ENCODE measurements at regions not wholly inside any gene's neighbourhood (a gene's known extent, or its start where the extent isn't known, plus 50 kb on each side); places are given as distances from the start of the nearest gene placed in this dataset.

DNA sequence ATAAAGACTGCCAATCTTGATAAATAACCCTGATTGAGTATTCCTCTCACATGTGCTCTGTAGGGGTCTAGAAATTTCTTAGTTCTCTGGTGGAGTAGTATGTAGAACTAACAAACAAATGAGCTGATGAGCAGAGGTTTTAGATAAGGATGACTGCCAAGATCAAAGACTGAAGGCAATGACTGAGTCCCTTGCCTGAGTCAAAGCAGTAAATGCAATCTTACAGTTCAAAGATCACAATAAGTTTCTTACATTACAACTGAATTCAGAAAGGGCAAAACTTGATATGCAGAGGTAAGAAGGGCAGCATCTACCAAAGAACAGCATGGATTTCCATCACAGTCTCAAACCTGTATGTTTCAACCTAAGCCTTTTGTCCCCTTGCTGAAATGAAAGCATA, 172.2 kb upstream of the POU1F1 start:
- Histone ChIP-seq H2AFZ (ENCODE audit: low read depth, low read length) (no peak overlapping the region), H3K9me3 (ENCODE audit: low read length) (no peaks in the 10 kb centered on the region), H3K27me3 (ENCODE audit: insufficient read depth, low read depth, low read length) (no peaks in the 10 kb centered on the region), H3K79me2 (replicated peaks; ENCODE audit: insufficient read depth, low read length) (no peaks in the 10 kb centered on the region), H3F3A (ENCODE audit: insufficient read depth, low read length, poor library complexity, severe bottlenecking) (no peaks in the 10 kb centered on the region), H4K20me1 (ENCODE audit: insufficient read depth) (no peaks in the 10 kb centered on the region), H3K9me2 (ENCODE audit: insufficient read depth, low read length) (no peaks in the 10 kb centered on the region), H3K36me3 (ENCODE audit: insufficient read depth, low read length) (no peaks in the 10 kb centered on the region), H3K27ac (ENCODE audit: low read length) (no peak overlapping the region), H3K9ac (ENCODE audit: low read length) (no peak overlapping the region), H3K4me3 (ENCODE audit: low read length) (no peak overlapping the region), H3K4me2 (ENCODE audit: low read length) (no peak overlapping the region)
- TF ChIP-seq RAD21 (conservative IDR thresholded peaks at IDR 0.05) (no peak), TAF1 (IDR thresholded peaks at IDR 0.05; ENCODE audit: low read depth) (no peak), POLR2AphosphoS5 (IDR thresholded peaks at IDR 0.05) (no peak)

DNA sequence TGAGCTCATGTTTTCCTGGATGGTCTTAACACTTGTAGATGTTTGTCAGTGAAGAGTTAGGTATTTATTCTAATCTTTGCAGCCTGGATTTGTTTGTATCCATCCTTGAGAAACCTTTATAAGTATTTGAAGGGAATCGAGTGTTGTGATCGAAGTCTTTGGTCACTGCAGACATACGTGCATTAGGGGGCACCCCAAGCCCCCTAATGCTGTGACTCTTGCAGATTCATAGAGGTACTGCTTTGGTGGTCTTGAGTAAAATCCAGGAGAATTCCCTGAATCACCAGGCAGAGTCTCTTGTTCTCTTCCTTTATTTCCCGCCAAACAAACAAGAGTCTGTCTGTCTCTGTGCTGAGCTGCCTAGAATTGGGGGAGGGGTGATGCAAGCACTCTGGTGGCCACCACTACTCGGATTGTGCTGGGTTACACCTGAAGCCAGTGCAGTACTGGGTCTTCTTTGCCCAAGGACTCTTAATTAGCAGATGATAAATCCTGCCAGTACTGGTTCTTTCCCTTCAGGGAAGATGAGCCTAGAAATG, 170.5 kb upstream of the POU1F1 start:
- H3F3A ChIP-seq (ENCODE audit: insufficient read depth, low read length, poor library complexity, severe bottlenecking) = no peaks in the 10 kb centered on the region
- H3K9me3 ChIP-seq (ENCODE audit: low read length) = no peaks in the 10 kb centered on the region
- H3K27ac ChIP-seq (ENCODE audit: low read length) = no peak overlapping the region
- H3K27me3 ChIP-seq (ENCODE audit: insufficient read depth, low read depth, low read length) = no peaks in the 10 kb centered on the region
- H3K36me3 ChIP-seq (ENCODE audit: insufficient read depth, low read length) = no peaks in the 10 kb centered on the region
- H3K9ac ChIP-seq (ENCODE audit: low read length) = no peak overlapping the region
- no peak overlapping the region for H2AFZ ChIP-seq (ENCODE audit: low read depth, low read length)
- no peak overlapping the region for H3K4me3 ChIP-seq (ENCODE audit: low read length)
- no peak overlapping the region for H3K4me2 ChIP-seq (ENCODE audit: low read length)
- TF ChIP-seq RAD21 (conservative IDR thresholded peaks at IDR 0.05) = no peak
- H4K20me1 ChIP-seq (ENCODE audit: insufficient read depth) = no peaks in the 10 kb centered on the region
- H3K79me2 ChIP-seq (replicated peaks; ENCODE audit: insufficient read depth, low read length) = no peaks in the 10 kb centered on the region
- no peaks in the 10 kb centered on the region for H3K9me2 ChIP-seq (ENCODE audit: insufficient read depth, low read length)

DNA sequence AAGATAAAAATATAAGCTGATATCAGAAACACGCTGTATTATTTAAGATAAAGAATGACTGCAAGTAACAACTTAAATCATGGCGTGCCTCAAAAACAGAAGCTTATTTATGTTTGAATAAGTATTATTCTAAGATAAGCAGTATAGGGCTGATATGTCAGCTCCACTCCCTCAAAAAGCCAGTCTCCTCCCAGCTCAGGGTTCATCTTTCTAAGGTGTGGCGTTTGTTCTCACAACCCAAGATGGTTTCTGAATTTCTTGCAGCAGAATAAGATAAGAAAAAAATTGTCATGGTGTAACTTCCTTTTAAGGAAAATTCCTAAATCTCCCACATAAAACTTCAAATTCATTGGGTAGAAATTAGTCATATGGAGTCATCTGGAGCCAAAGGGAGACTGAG, 166.1 kb upstream of the POU1F1 start:
- H3K79me2 ChIP-seq (replicated peaks; ENCODE audit: insufficient read depth, low read length) = no peaks in the 10 kb centered on the region
- H3K9ac ChIP-seq (ENCODE audit: low read length) = no peak overlapping the region
- no peaks in the 10 kb centered on the region for H3K9me3 ChIP-seq (ENCODE audit: low read length)
- no peaks in the 10 kb centered on the region for H3F3A ChIP-seq (ENCODE audit: insufficient read depth, low read length, poor library complexity, severe bottlenecking)
- H3K4me2 ChIP-seq (ENCODE audit: low read length) = no peak overlapping the region
- H3K4me3 ChIP-seq (ENCODE audit: low read length) = no peak overlapping the region
- TF ChIP-seq POLR2AphosphoS5 (IDR thresholded peaks at IDR 0.05) (no peak), EP300 (conservative IDR thresholded peaks at IDR 0.05; ENCODE audit: poor library complexity, severe bottlenecking) (no peak), MXI1 (conservative IDR thresholded peaks at IDR 0.05; ENCODE audit: poor library complexity, severe bottlenecking) (no peak), SMC3 (conservative IDR thresholded peaks at IDR 0.05; ENCODE audit: poor library complexity) (no peak)
- no peaks in the 10 kb centered on the region for H3K9me2 ChIP-seq (ENCODE audit: insufficient read depth, low read length)
- H3K27me3 ChIP-seq (ENCODE audit: insufficient read depth, low read depth, low read length) = no peaks in the 10 kb centered on the region
- H2AFZ ChIP-seq (ENCODE audit: low read depth, low read length) = no peak overlapping the region
- no peaks in the 10 kb centered on the region for H4K20me1 ChIP-seq (ENCODE audit: insufficient read depth)
- H3K36me3 ChIP-seq (ENCODE audit: insufficient read depth, low read length) = no peaks in the 10 kb centered on the region
- H3K27ac ChIP-seq (ENCODE audit: low read length) = no peak overlapping the region

DNA sequence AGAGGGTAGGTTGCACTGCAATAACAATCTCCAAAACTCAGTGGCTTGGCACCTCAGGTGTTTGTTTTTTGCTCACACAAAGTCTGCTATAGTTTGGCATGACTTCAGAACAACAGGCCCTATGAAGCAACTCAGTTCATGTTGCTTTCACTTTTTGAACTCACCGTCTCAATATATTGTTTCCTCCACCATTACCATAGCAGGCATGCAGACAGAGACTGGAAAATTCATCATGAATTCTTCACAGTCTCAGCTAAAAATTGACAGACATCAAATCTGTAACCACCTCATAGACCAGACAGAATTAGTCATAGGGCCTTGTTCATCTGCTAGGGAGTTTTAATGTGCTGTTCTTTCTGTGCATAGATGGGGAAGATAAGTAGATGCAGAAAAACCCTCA, 161.4 kb upstream of the POU1F1 start:
- Histone ChIP-seq H2AFZ (ENCODE audit: low read depth, low read length) (peak overlapping the region; percentile 2), H3K27ac (ENCODE audit: low read length) (no peak overlapping the region), H3K9me2 (ENCODE audit: insufficient read depth, low read length) (no peaks in the 10 kb centered on the region), H3K9ac (ENCODE audit: low read length) (no peak overlapping the region), H3K79me2 (replicated peaks; ENCODE audit: insufficient read depth, low read length) (no peaks in the 10 kb centered on the region), H4K20me1 (ENCODE audit: insufficient read depth) (no peaks in the 10 kb centered on the region), H3K4me2 (ENCODE audit: low read length) (no peak overlapping the region), H3K27me3 (ENCODE audit: insufficient read depth, low read depth, low read length) (no peaks in the 10 kb centered on the region), H3K4me3 (ENCODE audit: low read length) (no peak overlapping the region), H3K9me3 (ENCODE audit: low read length) (no peaks in the 10 kb centered on the region), H3K36me3 (ENCODE audit: insufficient read depth, low read length) (no peaks in the 10 kb centered on the region), H3F3A (ENCODE audit: insufficient read depth, low read length, poor library complexity, severe bottlenecking) (no peaks in the 10 kb centered on the region)
- TF ChIP-seq, protein P1, sequence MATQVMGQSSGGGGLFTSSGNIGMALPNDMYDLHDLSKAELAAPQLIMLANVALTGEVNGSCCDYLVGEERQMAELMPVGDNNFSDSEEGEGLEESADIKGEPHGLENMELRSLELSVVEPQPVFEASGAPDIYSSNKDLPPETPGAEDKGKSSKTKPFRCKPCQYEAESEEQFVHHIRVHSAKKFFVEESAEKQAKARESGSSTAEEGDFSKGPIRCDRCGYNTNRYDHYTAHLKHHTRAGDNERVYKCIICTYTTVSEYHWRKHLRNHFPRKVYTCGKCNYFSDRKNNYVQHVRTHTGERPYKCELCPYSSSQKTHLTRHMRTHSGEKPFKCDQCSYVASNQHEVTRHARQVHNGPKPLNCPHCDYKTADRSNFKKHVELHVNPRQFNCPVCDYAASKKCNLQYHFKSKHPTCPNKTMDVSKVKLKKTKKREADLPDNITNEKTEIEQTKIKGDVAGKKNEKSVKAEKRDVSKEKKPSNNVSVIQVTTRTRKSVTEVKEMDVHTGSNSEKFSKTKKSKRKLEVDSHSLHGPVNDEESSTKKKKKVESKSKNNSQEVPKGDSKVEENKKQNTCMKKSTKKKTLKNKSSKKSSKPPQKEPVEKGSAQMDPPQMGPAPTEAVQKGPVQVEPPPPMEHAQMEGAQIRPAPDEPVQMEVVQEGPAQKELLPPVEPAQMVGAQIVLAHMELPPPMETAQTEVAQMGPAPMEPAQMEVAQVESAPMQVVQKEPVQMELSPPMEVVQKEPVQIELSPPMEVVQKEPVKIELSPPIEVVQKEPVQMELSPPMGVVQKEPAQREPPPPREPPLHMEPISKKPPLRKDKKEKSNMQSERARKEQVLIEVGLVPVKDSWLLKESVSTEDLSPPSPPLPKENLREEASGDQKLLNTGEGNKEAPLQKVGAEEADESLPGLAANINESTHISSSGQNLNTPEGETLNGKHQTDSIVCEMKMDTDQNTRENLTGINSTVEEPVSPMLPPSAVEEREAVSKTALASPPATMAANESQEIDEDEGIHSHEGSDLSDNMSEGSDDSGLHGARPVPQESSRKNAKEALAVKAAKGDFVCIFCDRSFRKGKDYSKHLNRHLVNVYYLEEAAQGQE (IDR thresholded peaks at IDR 0.05; ENCODE audit: borderline replicate concordance) = no peak
- TF ChIP-seq SMC3 (conservative IDR thresholded peaks at IDR 0.05; ENCODE audit: poor library complexity) = no peak
- TF ChIP-seq EZH2 (IDR thresholded peaks at IDR 0.05; ENCODE audit: borderline replicate concordance, insufficient read depth, low read length, poor library complexity, severe bottlenecking) = no peak
- TF ChIP-seq, protein P2, sequence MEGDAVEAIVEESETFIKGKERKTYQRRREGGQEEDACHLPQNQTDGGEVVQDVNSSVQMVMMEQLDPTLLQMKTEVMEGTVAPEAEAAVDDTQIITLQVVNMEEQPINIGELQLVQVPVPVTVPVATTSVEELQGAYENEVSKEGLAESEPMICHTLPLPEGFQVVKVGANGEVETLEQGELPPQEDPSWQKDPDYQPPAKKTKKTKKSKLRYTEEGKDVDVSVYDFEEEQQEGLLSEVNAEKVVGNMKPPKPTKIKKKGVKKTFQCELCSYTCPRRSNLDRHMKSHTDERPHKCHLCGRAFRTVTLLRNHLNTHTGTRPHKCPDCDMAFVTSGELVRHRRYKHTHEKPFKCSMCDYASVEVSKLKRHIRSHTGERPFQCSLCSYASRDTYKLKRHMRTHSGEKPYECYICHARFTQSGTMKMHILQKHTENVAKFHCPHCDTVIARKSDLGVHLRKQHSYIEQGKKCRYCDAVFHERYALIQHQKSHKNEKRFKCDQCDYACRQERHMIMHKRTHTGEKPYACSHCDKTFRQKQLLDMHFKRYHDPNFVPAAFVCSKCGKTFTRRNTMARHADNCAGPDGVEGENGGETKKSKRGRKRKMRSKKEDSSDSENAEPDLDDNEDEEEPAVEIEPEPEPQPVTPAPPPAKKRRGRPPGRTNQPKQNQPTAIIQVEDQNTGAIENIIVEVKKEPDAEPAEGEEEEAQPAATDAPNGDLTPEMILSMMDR (IDR thresholded peaks at IDR 0.05; ENCODE audit: poor library complexity, severe bottlenecking) = no peak
- no peak for TF ChIP-seq RAD21 (conservative IDR thresholded peaks at IDR 0.05)
- TF ChIP-seq POLR2AphosphoS5 (IDR thresholded peaks at IDR 0.05) = no peak
- no peak for TF ChIP-seq EP300 (conservative IDR thresholded peaks at IDR 0.05; ENCODE audit: poor library complexity, severe bottlenecking)
- no peak for TF ChIP-seq MXI1 (conservative IDR thresholded peaks at IDR 0.05; ENCODE audit: poor library complexity, severe bottlenecking)
- no peak for TF ChIP-seq TAF1 (IDR thresholded peaks at IDR 0.05; ENCODE audit: low read depth)

All from neural cell (in vitro differentiated cells).